ENCODE measurements at regions not wholly inside any gene's neighbourhood (a gene's known extent, or its start where the extent isn't known, plus 50 kb on each side); places are given as distances from the start of the nearest gene placed in this dataset.
A peak's percentile ranks its signal among the peaks of the same experiment; 100 is the strongest.

GRCh38 chr1:56387071-56387740, 192.2 kb downstream of the PLPP3 start:
- no peak overlapping the region for H3K27ac ChIP-seq (replicated peaks)
- DNase-seq (ENCODE audit: low read depth in 1 of 2, low spot score in 1 of 2) = no peak

GRCh38 chr1:56385314-56385713, 194.0 kb downstream of the PLPP3 start:
- DNase-seq (ENCODE audit: low read depth in 1 of 2, low spot score in 1 of 2) = no peak
- Histone ChIP-seq H3K4me3 (replicated peaks; ENCODE audit: insufficient read depth, low read length) (no peak overlapping the region), H3K27me3 (ENCODE audit: insufficient read depth, poor library complexity, severe bottlenecking) (no peaks in the 10 kb centered on the region), H3K27ac (replicated peaks) (no peak overlapping the region)
- TF ChIP-seq SPI1 (IDR thresholded peaks at IDR 0.05; ENCODE audit: borderline replicate concordance, low read depth) (peak; percentile 78), POLR2AphosphoS5 (IDR thresholded peaks at IDR 0.05; ENCODE audit: low read depth) (no peak), GABPA (IDR thresholded peaks at IDR 0.05; ENCODE audit: low read depth) (no peak)
- TF ChIP-seq, protein P1, sequence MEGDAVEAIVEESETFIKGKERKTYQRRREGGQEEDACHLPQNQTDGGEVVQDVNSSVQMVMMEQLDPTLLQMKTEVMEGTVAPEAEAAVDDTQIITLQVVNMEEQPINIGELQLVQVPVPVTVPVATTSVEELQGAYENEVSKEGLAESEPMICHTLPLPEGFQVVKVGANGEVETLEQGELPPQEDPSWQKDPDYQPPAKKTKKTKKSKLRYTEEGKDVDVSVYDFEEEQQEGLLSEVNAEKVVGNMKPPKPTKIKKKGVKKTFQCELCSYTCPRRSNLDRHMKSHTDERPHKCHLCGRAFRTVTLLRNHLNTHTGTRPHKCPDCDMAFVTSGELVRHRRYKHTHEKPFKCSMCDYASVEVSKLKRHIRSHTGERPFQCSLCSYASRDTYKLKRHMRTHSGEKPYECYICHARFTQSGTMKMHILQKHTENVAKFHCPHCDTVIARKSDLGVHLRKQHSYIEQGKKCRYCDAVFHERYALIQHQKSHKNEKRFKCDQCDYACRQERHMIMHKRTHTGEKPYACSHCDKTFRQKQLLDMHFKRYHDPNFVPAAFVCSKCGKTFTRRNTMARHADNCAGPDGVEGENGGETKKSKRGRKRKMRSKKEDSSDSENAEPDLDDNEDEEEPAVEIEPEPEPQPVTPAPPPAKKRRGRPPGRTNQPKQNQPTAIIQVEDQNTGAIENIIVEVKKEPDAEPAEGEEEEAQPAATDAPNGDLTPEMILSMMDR (IDR thresholded peaks at IDR 0.05; ENCODE audit: insufficient read depth, low read length) = no peak

More at GRCh38 chr1:56387071-56387740, 192.2 kb downstream of the PLPP3 start:
- TF ChIP-seq, protein P2, sequence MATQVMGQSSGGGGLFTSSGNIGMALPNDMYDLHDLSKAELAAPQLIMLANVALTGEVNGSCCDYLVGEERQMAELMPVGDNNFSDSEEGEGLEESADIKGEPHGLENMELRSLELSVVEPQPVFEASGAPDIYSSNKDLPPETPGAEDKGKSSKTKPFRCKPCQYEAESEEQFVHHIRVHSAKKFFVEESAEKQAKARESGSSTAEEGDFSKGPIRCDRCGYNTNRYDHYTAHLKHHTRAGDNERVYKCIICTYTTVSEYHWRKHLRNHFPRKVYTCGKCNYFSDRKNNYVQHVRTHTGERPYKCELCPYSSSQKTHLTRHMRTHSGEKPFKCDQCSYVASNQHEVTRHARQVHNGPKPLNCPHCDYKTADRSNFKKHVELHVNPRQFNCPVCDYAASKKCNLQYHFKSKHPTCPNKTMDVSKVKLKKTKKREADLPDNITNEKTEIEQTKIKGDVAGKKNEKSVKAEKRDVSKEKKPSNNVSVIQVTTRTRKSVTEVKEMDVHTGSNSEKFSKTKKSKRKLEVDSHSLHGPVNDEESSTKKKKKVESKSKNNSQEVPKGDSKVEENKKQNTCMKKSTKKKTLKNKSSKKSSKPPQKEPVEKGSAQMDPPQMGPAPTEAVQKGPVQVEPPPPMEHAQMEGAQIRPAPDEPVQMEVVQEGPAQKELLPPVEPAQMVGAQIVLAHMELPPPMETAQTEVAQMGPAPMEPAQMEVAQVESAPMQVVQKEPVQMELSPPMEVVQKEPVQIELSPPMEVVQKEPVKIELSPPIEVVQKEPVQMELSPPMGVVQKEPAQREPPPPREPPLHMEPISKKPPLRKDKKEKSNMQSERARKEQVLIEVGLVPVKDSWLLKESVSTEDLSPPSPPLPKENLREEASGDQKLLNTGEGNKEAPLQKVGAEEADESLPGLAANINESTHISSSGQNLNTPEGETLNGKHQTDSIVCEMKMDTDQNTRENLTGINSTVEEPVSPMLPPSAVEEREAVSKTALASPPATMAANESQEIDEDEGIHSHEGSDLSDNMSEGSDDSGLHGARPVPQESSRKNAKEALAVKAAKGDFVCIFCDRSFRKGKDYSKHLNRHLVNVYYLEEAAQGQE (IDR thresholded peaks at IDR 0.05; ENCODE audit: insufficient replicate concordance, low read depth) = no peak
- TF ChIP-seq, protein P1 (IDR thresholded peaks at IDR 0.05; ENCODE audit: insufficient read depth, low read length) = no peak
- TF ChIP-seq GABPA (IDR thresholded peaks at IDR 0.05; ENCODE audit: low read depth) = no peak
- TF ChIP-seq POLR2AphosphoS5 (IDR thresholded peaks at IDR 0.05; ENCODE audit: low read depth) = no peak
- no peak for TF ChIP-seq SPI1 (IDR thresholded peaks at IDR 0.05; ENCODE audit: borderline replicate concordance, low read depth)
- no peak overlapping the region for H3K4me3 ChIP-seq (replicated peaks; ENCODE audit: insufficient read depth, low read length)
- no peaks in the 10 kb centered on the region for H3K27me3 ChIP-seq (ENCODE audit: insufficient read depth, poor library complexity, severe bottlenecking)

GRCh38 chr1:56382929-56383328, 196.4 kb downstream of the PLPP3 start:
- DNase-seq (ENCODE audit: low read depth in 1 of 2, low spot score in 1 of 2) = no peak
- no peaks in the 10 kb centered on the region for H3K27me3 ChIP-seq (ENCODE audit: insufficient read depth, poor library complexity, severe bottlenecking)
- no peak overlapping the region for H3K4me3 ChIP-seq (replicated peaks; ENCODE audit: insufficient read depth, low read length)
- no peak overlapping the region for H3K27ac ChIP-seq (replicated peaks)
- TF ChIP-seq, protein P2 (IDR thresholded peaks at IDR 0.05; ENCODE audit: insufficient replicate concordance, low read depth) = no peak
- TF ChIP-seq POLR2AphosphoS5 (IDR thresholded peaks at IDR 0.05; ENCODE audit: low read depth) = no peak
- TF ChIP-seq, protein P1 (IDR thresholded peaks at IDR 0.05; ENCODE audit: insufficient read depth, low read length) = no peak
- TF ChIP-seq SPI1 (IDR thresholded peaks at IDR 0.05; ENCODE audit: borderline replicate concordance, low read depth) = no peak
- no peak for TF ChIP-seq GABPA (IDR thresholded peaks at IDR 0.05; ENCODE audit: low read depth)
